GM19025 (cell line): ENCODE measurements at regions not wholly inside any gene's neighbourhood (a gene's known extent, or its start where the extent isn't known, plus 50 kb on each side); places are given as distances from the start of the nearest gene placed in this dataset.
"Not testable (repeated sequence)": the region's sequence is repeated elsewhere in the genome, so short reads cannot be mapped to it uniquely, and the experiment has no call there.

Experiments
- ATAC-seq: cut with Tn5 transposase; IDR thresholded peaks from one replicate; pipeline ENCODE4 v1.9.1; 2021; ENCODE audit warnings: mild to moderate bottlenecking, low read depth, moderate library complexity; ENCODE audit not compliant: unreplicated experiment

DNA sequence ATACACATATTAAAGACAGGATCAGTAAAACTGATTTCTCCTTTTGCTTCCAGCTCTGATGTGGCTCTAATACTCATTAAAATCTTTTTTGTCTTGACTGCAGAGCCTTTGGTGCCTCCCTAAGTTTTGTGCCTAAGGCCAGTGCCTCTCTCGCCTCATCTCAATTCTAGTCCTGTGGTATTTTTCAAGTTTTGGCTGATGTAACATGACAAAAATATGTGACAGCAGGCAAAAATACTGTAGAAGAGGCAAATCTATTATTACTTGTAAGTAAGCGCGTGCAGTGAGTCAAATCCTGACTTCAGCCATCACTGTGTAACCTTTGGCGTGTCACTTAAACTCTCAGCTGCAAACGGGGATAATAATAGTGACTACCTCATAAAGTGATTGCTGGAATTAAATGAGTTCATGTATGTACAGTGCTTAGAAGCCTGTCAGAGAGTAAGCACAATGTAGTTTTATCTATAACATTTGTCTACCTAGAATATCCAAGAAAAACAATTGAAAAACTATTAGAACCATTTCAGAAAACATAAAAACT is 74.0 kb downstream of the MAB21L3 start:
- no peak for ATAC-seq

DNA sequence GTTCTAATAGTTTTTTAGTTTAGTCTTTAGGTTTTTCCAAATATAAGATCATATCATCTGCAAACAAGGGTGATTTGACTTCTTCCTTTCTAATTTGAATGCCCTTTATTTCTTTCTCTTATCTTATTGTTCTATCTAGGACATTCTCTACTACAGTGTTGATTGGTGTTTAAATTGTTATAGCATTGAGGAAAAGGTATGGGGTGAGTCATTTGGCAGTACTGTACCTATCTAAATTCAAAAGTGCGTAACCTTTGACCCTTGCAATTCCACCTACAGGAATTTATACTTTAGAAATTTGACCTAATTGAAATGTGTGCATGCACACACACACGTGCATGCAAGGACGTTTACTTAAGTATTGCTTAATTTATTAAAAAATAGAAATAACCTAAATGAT is 78.3 kb downstream of the MAB21L3 start:
- ATAC-seq, result no peak

DNA sequence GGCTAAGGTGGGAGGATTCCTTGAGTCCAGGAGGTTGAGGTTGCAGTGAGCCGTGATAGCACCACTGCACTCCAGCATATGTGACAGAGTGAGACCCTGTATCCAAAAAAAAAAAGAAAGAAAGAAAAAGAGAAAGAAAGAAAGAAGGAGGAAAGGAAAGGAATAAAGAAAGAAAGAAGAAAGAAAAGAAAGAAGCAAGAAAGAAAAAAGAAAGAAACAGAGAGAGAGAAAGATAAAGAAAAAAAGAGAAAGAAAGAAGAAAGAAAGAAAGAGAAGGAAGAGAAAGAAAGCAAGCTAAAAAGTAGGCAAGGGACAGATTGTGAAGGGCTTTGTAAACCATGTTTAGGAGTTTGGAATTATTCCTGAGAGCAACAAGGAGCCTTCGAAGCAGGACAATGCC is 80.1 kb downstream of the MAB21L3 start:
- no peak for ATAC-seq

GRCh38 chr1:116193768-116194167 is 82.6 kb downstream of the MAB21L3 start:
- ATAC-seq, result no peak

DNA sequence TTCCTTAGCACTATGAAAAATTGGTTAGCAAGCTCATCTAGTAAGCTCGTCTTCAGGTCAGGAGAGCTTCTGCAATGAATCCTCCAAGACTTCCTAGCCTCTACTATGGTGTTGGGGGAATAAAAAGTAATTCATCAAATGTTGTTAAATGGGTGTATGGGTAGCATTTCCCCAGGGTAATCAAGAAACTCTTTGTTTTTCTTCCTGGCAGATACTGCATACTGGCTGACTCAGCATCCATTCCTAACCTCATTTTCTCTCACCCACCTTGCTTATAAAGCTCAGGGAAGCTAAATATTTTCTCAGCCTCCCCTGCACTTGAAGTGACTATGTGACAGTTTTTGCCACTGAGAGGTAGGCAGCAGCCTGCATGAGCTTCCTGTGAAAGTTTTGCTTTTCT is 83.4 kb downstream of the MAB21L3 start:
- no peak for ATAC-seq

- ATAC-seq, result no peak
These were observed 84.1 kb downstream of the MAB21L3 start for GRCh38 chr1:116195077-116195868.

DNA sequence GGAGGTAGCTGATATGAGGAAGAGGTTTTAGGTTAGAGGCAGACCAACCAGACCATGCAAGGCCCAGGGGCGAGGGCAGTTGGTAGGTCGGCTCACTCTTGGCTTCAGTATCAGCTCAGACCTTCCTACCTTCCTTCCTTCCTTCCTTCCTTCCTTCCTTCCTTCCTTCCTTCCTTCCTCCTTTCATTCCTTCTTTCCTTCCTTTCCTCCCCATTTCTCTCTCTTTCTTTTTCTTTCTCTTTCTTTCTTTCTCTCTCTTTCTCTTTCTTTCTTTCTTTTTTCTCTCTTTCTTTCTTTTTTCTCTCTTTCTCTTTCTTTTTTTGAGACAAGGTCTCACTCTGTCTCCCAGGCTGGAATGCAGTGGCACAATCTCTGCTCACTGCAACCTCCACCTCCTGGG is 89.1 kb downstream of the MAB21L3 start:
- not testable (repeated sequence) for ATAC-seq

DNA sequence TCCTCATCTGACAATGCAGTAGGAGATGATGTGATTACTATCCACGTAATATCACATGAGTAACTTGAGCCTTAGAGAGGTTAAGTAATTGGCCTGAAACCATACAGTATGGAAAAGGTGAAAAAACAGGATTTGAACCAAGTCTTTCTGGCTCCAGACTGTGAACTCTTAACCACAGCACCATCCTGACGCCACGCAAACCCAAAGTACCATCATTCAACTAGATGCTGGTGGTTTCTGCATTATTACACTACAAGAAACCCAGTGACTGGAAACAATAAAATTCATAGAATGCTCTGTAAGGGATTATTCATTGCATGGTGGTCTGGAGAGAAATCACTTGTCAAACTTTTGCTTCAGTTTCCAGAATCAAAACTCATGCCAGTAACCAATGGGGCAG is 90.7 kb downstream of the MAB21L3 start:
- ATAC-seq, result no peak

DNA sequence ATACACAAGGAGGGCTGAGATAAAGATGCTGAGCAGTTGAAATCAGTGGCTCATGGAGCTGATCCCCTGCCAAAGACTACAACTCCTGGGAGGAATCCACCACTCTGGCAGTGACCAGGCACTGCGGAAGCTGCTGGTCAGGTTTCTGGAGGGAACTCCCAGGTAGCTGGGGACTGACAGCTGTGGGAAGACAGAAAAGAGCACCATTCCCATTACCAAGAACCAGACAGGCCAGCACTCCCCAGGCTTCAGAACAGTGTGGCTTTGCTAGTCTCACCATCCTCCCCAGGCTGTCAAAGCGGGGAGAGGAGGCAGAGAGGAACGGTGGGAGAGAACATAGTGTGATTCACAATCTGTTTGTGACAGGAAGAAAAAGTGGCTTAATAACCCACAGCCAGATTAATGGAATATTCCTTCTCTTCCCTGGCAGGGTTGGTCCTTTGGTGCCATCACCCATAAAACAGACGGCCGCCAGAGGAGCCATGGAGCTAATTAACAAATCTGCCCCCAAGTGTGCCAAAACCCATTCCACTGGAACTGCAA is 92.1 kb downstream of the MAB21L3 start:
- ATAC-seq, result no peak

- no peak for ATAC-seq
These were observed 92.7 kb downstream of the MAB21L3 start for GRCh38 chr1:116203920-116204319.

DNA sequence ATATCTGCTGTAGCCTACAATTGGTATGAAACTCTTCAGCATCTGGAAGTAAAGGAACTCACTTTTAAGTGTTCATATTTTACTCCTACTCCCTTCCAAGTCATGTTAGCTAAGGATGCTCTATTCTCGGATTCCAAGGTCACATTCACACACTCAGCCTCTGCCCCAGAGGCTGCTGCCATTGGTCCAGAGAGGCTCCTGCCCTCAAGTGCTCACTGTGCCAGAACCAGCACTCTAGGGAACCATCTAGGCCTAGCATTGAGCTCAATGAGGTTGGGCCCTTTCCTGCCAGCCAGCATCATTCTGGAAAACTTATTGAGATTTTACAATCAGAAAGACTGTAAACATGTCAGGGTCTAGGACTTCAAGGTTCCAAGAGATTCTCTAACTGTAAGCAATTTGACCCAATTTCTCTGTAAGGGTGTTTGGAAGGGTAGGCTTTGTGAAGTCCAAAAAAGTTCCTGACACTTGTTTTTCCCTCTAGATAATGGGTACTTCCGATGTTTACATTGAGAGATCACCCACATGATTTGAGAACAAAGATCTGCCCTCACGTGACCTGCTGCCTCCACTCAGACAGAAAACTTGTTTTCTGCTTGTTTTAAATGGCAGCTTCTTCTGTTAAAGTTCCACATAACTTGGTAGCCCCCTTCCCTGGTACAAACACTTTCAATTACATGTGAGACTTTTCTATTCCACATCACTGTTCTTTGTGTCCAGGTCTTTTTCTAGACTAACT is 94.9 kb downstream of the MAB21L3 start:
- no peak for ATAC-seq

DNA sequence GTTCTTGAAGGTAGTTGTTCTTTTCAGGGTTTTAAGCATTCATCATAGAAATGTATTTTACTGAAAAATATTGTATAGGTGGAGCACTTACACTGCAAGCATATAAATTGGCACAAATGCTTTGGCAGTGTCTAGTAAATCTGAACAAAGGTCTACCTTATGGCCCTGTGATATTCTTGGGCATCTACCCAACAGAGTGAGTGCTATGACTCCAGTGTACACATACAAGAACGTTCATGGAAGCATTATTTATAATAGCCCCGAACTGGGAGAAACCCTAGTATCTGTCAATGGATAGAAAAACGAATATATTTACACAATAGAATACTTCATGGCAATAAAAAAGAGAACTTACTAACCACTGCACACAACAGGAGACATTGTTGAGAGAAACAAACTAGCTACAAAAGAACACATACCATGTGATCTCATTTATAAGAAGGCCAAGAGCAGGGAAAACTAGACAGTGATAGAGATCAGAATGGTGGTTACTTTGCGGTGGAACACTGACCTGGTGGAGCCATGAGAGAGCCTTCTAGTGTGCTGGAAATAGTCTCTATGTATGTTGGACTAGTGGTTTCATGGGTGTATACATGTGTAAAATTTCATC is 96.0 kb downstream of the MAB21L3 start:
- ATAC-seq, result no peak

GRCh38 chr1:116208136-116208535 is 96.9 kb downstream of the MAB21L3 start:
- no peak for ATAC-seq

DNA sequence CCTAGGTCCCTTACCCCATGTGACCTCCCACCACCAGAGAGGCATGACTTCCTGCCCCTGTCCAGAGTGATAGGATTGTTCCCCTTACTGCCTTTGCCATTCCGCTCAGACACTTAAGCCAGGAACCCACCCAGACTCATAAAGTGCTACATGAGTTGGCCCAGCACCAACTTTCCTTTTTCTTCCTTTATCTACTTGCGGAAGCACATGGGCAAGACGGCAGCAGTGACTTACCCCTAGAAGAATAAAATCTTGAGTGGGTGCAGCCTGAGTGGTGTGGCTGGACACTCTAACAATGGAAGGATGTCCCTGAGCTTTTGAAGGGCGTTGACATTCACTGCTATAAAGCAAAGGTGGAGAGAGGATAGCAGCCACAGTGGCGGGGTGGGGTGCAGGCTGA is 100.1 kb downstream of the MAB21L3 start:
- ATAC-seq, result no peak

- ATAC-seq, result no peak
These were observed 107.7 kb downstream of the MAB21L3 start for GRCh38 chr1:116218922-116219321.

- ATAC-seq, result no peak
These were observed 108.6 kb downstream of the MAB21L3 start for GRCh38 chr1:116219651-116220434.

DNA sequence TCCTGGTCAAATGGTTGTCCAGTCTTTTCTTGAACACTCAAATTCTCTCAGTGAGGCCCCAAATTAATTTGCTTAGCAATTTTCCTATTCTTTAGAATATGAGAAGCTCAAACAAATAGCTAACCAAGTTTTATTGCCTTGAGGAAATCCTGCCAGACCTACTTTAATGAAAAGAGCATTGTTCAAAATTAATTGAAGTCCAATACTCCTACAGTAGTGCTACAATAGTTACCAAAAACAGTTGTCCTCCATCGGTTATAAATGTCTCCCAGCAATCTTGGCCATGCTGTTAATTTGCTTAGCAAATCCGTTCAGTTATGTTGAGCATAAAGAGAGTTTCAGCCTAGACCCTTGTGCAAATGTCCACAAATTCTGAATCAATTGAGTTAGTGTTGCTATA is 112.9 kb downstream of the MAB21L3 start:
- no peak for ATAC-seq

DNA sequence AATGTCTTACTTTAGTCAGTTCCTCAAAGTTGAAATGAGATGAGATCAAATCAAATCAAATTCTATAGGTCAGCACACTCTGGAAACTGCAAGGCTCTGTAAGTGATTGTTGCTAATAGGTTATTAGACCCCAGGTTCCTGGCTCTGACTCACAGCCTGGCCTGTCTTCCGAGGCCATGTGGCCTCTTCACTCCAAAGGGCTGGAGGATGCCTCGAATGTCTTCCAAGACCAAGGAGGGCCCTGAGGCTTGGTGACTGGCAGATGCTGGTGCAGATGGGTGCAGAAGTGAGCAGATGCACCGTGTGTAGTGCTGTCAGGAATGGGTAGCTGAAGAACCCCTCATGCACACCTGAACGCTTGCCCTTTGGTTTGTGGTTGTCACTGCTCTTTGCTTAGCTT is 113.4 kb downstream of the MAB21L3 start:
- no peak for ATAC-seq

GRCh38 chr1:116226017-116226416 is 114.8 kb downstream of the MAB21L3 start:
- no peak for ATAC-seq

GRCh38 chr1:116228511-116228910 is 117.3 kb downstream of the MAB21L3 start:
- ATAC-seq, result no peak
